B cell (primary cell): ENCODE measurements at regions not wholly inside any gene's neighbourhood (a gene's known extent, or its start where the extent isn't known, plus 50 kb on each side); places are given as distances from the start of the nearest gene placed in this dataset.

Experiments used
- EZH2 ChIP-seq: IDR thresholded peaks from 2 replicates; pipeline ENCODE4 v1.6.1; 2012; ENCODE audit warnings: borderline replicate concordance, low read depth, mild to moderate bottlenecking, moderate library complexity, low read length; ENCODE audit not compliant: insufficient read depth, poor library complexity, severe bottlenecking
- TF ChIP-seq, protein P1 (sequence below): fragments of 200-600 bp; IDR thresholded peaks from one replicate; pipeline ENCODE4 v1.8.0; 2022; ENCODE audit warnings: antibody characterized with exemption, mild to moderate bottlenecking

- TF ChIP-seq, protein P1, sequence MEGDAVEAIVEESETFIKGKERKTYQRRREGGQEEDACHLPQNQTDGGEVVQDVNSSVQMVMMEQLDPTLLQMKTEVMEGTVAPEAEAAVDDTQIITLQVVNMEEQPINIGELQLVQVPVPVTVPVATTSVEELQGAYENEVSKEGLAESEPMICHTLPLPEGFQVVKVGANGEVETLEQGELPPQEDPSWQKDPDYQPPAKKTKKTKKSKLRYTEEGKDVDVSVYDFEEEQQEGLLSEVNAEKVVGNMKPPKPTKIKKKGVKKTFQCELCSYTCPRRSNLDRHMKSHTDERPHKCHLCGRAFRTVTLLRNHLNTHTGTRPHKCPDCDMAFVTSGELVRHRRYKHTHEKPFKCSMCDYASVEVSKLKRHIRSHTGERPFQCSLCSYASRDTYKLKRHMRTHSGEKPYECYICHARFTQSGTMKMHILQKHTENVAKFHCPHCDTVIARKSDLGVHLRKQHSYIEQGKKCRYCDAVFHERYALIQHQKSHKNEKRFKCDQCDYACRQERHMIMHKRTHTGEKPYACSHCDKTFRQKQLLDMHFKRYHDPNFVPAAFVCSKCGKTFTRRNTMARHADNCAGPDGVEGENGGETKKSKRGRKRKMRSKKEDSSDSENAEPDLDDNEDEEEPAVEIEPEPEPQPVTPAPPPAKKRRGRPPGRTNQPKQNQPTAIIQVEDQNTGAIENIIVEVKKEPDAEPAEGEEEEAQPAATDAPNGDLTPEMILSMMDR: no peak
- TF ChIP-seq EZH2: no peak
Measured at GRCh38 chr15:93980261-93980911, 251.0 kb upstream of the MCTP2 start.
